Testis (tissue), 2 donors: ENCODE measurements at regions not wholly inside any gene's neighbourhood (a gene's known extent, or its start where the extent isn't known, plus 50 kb on each side); places are given as distances from the start of the nearest gene placed in this dataset.

Source experiments
- DNase-seq: peaks from one replicate; pipeline ENCODE4 v3.0.0-alpha.2; 2019
- H3K27ac ChIP-seq, 2 donors: fragments of 200-600 bp; sonication (generic); one replicate each; pipeline ENCODE4 v1.5.1; 2019
- H3K27me3 ChIP-seq: fragments of 200-600 bp; sonication (generic); one replicate; pipeline ENCODE4 v1.5.1; 2019
- H3K36me3 ChIP-seq: fragments of 200-600 bp; sonication (generic); one replicate; pipeline ENCODE4 v1.5.1; 2017; ENCODE audit warnings: low read depth; ENCODE audit errors: missing control alignments
- H3K4me1 ChIP-seq: fragments of 200-600 bp; sonication (generic); one replicate; pipeline ENCODE4 v1.5.1; 2019
- H3K4me3 ChIP-seq, 2 donors: fragments of 200-600 bp; sonication (generic); one replicate each; pipeline ENCODE4 v1.5.1; 2017 to 2019
- H3K9me3 ChIP-seq: fragments of 200-600 bp; sonication (generic); one replicate; pipeline ENCODE4 v1.5.1; 2017
- CTCF ChIP-seq, 3 experiments: fragments of 450-650 bp in 2 of 3; fragments of 200-600 bp in 1 of 3; sonication (generic) in 1 of 3; IDR thresholded peaks; one replicate each; pipeline ENCODE4 v1.5.1; 2016 to 2019; ENCODE audit warnings: antibody characterized with exemption in 3 of 3, mild to moderate bottlenecking in 2 of 3, moderate library complexity in 1 of 3
- POLR2A ChIP-seq: fragments of 450-650 bp; IDR thresholded peaks from one replicate; pipeline ENCODE4 v1.6.1; 2017; ENCODE audit warnings: antibody characterized with exemption, mild to moderate bottlenecking, moderate library complexity
- WGBS, 2 donors: methylation state at CpG; one replicate each; pipeline ENCODE4 v1.1.5; 2018; 5-methylcytosine and 5-hydroxymethylcytosine counted together
- intact Hi-C: fragments of 100-400 bp; cut with DNase I; formaldehyde crosslinking; loops from one replicate; pipeline ENCODE4 v1.15.1; 2023; ENCODE audit warnings: low total_unique reads

GRCh38 chr15:96559087-96559486 is 228.6 kb downstream of the NR2F2 start:
- Histone ChIP-seq H3K4me3 (no peak overlapping the region), H3K4me1 (no peaks in the 10 kb centered on the region), H3K36me3 (no peaks in the 10 kb centered on the region), H3K27ac (no peak overlapping the region), H3K27me3 (no peaks in the 10 kb centered on the region), H3K9me3 (no peaks in the 10 kb centered on the region)
- TF ChIP-seq POLR2A = no peak
- no peak for TF ChIP-seq CTCF (IDR thresholded peaks at IDR 0.05)
- intact Hi-C loops = no loop called here
- 93 to 100% methylated on average over 1 of the region's 1 CpG for WGBS, 2 donors
- no peak for DNase-seq

- intact Hi-C loops = no loop called here
- Histone ChIP-seq H3K27me3 (no peaks in the 10 kb centered on the region), H3K27ac (no peak overlapping the region), H3K4me1 (no peaks in the 10 kb centered on the region), H3K4me3 (no peak overlapping the region), H3K36me3 (no peaks in the 10 kb centered on the region), H3K9me3 (no peaks in the 10 kb centered on the region)
- WGBS, 2 donors = 88 to 97% methylated on average over 4 of the region's 4 CpGs
- no peak for TF ChIP-seq POLR2A
- no peak for DNase-seq
Measured at GRCh38 chr15:96559631-96560030, 229.1 kb downstream of the NR2F2 start.

GRCh38 chr15:96560246-96560895 is 229.9 kb downstream of the NR2F2 start:
- no peaks in the 10 kb centered on the region for H3K9me3 ChIP-seq
- no peak for TF ChIP-seq CTCF (IDR thresholded peaks at IDR 0.05)
- TF ChIP-seq POLR2A = no peak
- no peak for DNase-seq
- H3K4me3 ChIP-seq = no peak overlapping the region
- intact Hi-C loops = no loop called here
- 71 to 75% methylated on average over 3 of the region's 3 CpGs for WGBS, 2 donors
- no peaks in the 10 kb centered on the region for H3K4me1 ChIP-seq
- H3K27ac ChIP-seq = no peak overlapping the region
- no peaks in the 10 kb centered on the region for H3K36me3 ChIP-seq
- H3K27me3 ChIP-seq = no peaks in the 10 kb centered on the region

GRCh38 chr15:96561593-96561992 is 231.1 kb downstream of the NR2F2 start:
- 75 to 88% methylated on average over 2 of the region's 2 CpGs for WGBS, 2 donors
- Histone ChIP-seq H3K36me3 (no peaks in the 10 kb centered on the region), H3K4me3 (no peak overlapping the region), H3K9me3 (no peaks in the 10 kb centered on the region), H3K27me3 (no peaks in the 10 kb centered on the region), H3K27ac (no peak overlapping the region), H3K4me1 (no peaks in the 10 kb centered on the region)
- no peak for DNase-seq
- TF ChIP-seq CTCF (IDR thresholded peaks at IDR 0.05) (no peak), POLR2A (no peak)
- intact Hi-C loops = no loop called here

- 84 to 92% methylated on average over 3 of the region's 3 CpGs for WGBS, 2 donors
- Histone ChIP-seq H3K36me3 (no peaks in the 10 kb centered on the region), H3K4me1 (no peaks in the 10 kb centered on the region), H3K9me3 (no peaks in the 10 kb centered on the region), H3K27me3 (no peaks in the 10 kb centered on the region), H3K27ac (no peak overlapping the region), H3K4me3 (no peak overlapping the region)
- no peak for TF ChIP-seq CTCF (IDR thresholded peaks at IDR 0.05)
- TF ChIP-seq POLR2A = no peak
- DNase-seq = no peak
- intact Hi-C loops = no loop called here
Measured at GRCh38 chr15:96564546-96564945, 234.0 kb downstream of the NR2F2 start.
